OCI-LY1 (cell line): ENCODE measurements at regions not wholly inside any gene's neighbourhood (a gene's known extent, or its start where the extent isn't known, plus 50 kb on each side); places are given as distances from the start of the nearest gene placed in this dataset.

Experiments
- H2AFZ ChIP-seq: fragments of 200-600 bp; sonication (generic), shearing (Covaris generic); 2 replicates; pipeline ENCODE4 v1.6.0; 2014; ENCODE audit warnings: antibody characterized with exemption, mild to moderate bottlenecking, low read length
- H3F3A ChIP-seq: fragments of 200-600 bp; sonication (generic), shearing (Covaris generic); 2 replicates; pipeline ENCODE4 v1.6.0; 2014; ENCODE audit warnings: mild to moderate bottlenecking, antibody characterized with exemption, low read length, moderate library complexity; ENCODE audit not compliant: insufficient read depth
- H3K27ac ChIP-seq: fragments of 200-600 bp; sonication (generic); 2 replicates; pipeline ENCODE4 v1.5.1; 2014; ENCODE audit warnings: low read length, mixed run types, mild to moderate bottlenecking, low read depth; ENCODE audit not compliant: poor library complexity, severe bottlenecking
- H3K27me3 ChIP-seq: fragments of 200-600 bp; sonication (generic); 2 replicates; pipeline ENCODE4 v1.6.0; 2014; ENCODE audit warnings: antibody characterized with exemption, mild to moderate bottlenecking, low read length, moderate library complexity; ENCODE audit not compliant: insufficient read depth
- H3K36me3 ChIP-seq: fragments of 200-600 bp; sonication (generic); 2 replicates; pipeline ENCODE4 v1.6.1; 2014; ENCODE audit warnings: mild to moderate bottlenecking, antibody characterized with exemption, low read length, moderate library complexity, mixed read lengths; ENCODE audit not compliant: insufficient read depth
- H3K4me1 ChIP-seq: fragments of 200-600 bp; sonication (generic); 2 replicates; pipeline ENCODE4 v1.5.1; 2014; ENCODE audit warnings: mild to moderate bottlenecking, low read length, moderate library complexity; ENCODE audit not compliant: insufficient read depth, severe bottlenecking
- H3K4me2 ChIP-seq: fragments of 200-600 bp; sonication (generic), shearing (Covaris generic); 2 replicates; pipeline ENCODE4 v1.6.1; 2014; ENCODE audit warnings: low read length
- H3K4me3 ChIP-seq: fragments of 200-600 bp; sonication (generic); 2 replicates; pipeline ENCODE4 v1.5.1; 2014; ENCODE audit warnings: low read length, low read depth, mild to moderate bottlenecking, mixed read lengths; ENCODE audit not compliant: poor library complexity, severe bottlenecking
- H3K79me2 ChIP-seq: fragments of 200-600 bp; shearing (Covaris generic); 2 replicates; pipeline ENCODE4 v1.6.1; 2016; ENCODE audit warnings: mixed run types, low read length, mixed read lengths; ENCODE audit not compliant: insufficient read depth
- H3K9ac ChIP-seq: fragments of 200-600 bp; sonication (generic), shearing (Covaris generic); 2 replicates; pipeline ENCODE4 v1.6.1; 2014; ENCODE audit warnings: mild to moderate bottlenecking, low read length, mixed read lengths
- H3K9me2 ChIP-seq: fragments of 200-600 bp; sonication (generic), shearing (Covaris generic); 2 replicates; pipeline ENCODE4 v1.6.1; 2014; ENCODE audit warnings: low read depth, mild to moderate bottlenecking, low read length, mixed read lengths
- H3K9me3 ChIP-seq: fragments of 200-600 bp; shearing (Covaris generic); 2 replicates; pipeline ENCODE4 v1.6.1; 2014; ENCODE audit warnings: low read length, mixed read lengths
- H4K20me1 ChIP-seq: fragments of 200-600 bp; sonication (generic), shearing (Covaris generic); 2 replicates; pipeline ENCODE4 v1.6.0; 2016; ENCODE audit warnings: mild to moderate bottlenecking, low read length; ENCODE audit not compliant: insufficient read depth
- EZH2 ChIP-seq: fragments of 200-600 bp; sonication (generic), shearing (Covaris generic); IDR thresholded peaks from 2 replicates; pipeline ENCODE4 v1.8.0; 2017; ENCODE audit warnings: borderline replicate concordance, mixed run types, mild to moderate bottlenecking, antibody characterized with exemption, low read length, moderate library complexity, mixed read lengths
- TF ChIP-seq, protein P1 (sequence below): fragments of 200-600 bp; sonication (generic), shearing (Covaris generic); IDR thresholded peaks from 2 replicates; pipeline ENCODE4 v1.5.1; 2017; ENCODE audit warnings: mild to moderate bottlenecking, antibody characterized with exemption, low read length, moderate library complexity, mixed read lengths

DNA sequence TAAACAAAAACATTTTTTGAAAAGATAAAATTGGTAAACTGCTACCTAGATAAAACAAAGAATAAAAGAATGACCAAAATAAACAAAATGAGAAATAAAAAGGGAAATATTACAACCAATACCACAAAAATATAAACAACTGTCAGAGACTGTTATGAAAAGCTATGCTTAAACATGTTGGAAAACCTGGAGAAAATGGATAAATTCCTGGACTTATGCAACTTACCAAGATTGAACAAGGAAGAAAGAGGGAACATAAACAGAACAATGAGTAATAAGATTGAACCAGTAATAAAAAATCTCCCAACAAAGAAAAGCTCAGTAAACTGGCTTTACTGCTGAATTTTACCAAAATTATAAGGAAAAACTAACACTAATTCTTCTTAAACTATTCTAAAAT, 518.7 kb downstream of the GRXCR1 start:
- no peak for TF ChIP-seq EZH2
- TF ChIP-seq, protein P1, sequence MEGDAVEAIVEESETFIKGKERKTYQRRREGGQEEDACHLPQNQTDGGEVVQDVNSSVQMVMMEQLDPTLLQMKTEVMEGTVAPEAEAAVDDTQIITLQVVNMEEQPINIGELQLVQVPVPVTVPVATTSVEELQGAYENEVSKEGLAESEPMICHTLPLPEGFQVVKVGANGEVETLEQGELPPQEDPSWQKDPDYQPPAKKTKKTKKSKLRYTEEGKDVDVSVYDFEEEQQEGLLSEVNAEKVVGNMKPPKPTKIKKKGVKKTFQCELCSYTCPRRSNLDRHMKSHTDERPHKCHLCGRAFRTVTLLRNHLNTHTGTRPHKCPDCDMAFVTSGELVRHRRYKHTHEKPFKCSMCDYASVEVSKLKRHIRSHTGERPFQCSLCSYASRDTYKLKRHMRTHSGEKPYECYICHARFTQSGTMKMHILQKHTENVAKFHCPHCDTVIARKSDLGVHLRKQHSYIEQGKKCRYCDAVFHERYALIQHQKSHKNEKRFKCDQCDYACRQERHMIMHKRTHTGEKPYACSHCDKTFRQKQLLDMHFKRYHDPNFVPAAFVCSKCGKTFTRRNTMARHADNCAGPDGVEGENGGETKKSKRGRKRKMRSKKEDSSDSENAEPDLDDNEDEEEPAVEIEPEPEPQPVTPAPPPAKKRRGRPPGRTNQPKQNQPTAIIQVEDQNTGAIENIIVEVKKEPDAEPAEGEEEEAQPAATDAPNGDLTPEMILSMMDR = no peak
- Histone ChIP-seq H3K27ac (no peak overlapping the region), H3K9ac (no peak overlapping the region), H3K9me3 (no peaks in the 10 kb centered on the region; the same call in 1 of the 2 replicates), H3K4me1 (no peaks in the 10 kb centered on the region), H3K27me3 (no peaks in the 10 kb centered on the region), H3K9me2 (no peaks in the 10 kb centered on the region), H3K4me3 (no peak overlapping the region), H3F3A (no peaks in the 10 kb centered on the region), H3K36me3 (no peaks in the 10 kb centered on the region), H2AFZ (no peak overlapping the region), H4K20me1 (no peaks in the 10 kb centered on the region), H3K79me2 (no peaks in the 10 kb centered on the region), H3K4me2 (no peak overlapping the region)

DNA sequence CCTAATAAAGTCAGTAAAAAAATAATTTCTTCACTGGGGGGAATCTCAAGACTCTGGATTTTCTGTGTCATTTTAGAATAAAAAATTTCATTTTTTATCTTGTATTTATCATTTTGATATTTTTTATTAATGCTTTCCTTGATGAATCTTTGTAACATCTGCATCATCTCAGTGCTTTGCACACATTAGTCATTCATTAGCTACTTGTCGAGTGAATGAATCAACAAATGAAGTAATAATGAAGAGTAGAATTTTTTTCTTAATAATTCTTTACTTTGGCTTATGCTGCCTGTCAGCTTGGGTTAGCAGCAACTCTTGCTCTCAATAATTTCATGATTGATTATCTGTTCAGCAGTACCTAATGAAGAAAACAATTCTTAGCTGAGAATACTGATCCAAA, 530.8 kb downstream of the GRXCR1 start:
- no peaks in the 10 kb centered on the region for H3F3A ChIP-seq
- no peak overlapping the region for H2AFZ ChIP-seq
- H3K9me3 ChIP-seq = no peaks in the 10 kb centered on the region
- H3K79me2 ChIP-seq = no peaks in the 10 kb centered on the region
- no peaks in the 10 kb centered on the region for H3K4me1 ChIP-seq
- no peaks in the 10 kb centered on the region for H4K20me1 ChIP-seq
- TF ChIP-seq, protein P1 = no peak
- no peak for TF ChIP-seq EZH2
- H3K9ac ChIP-seq = no peak overlapping the region
- H3K4me2 ChIP-seq = no peak overlapping the region
- no peaks in the 10 kb centered on the region for H3K9me2 ChIP-seq
- no peaks in the 10 kb centered on the region for H3K27me3 ChIP-seq
- H3K4me3 ChIP-seq = no peak overlapping the region
- no peaks in the 10 kb centered on the region for H3K36me3 ChIP-seq
- H3K27ac ChIP-seq = no peak overlapping the region

DNA sequence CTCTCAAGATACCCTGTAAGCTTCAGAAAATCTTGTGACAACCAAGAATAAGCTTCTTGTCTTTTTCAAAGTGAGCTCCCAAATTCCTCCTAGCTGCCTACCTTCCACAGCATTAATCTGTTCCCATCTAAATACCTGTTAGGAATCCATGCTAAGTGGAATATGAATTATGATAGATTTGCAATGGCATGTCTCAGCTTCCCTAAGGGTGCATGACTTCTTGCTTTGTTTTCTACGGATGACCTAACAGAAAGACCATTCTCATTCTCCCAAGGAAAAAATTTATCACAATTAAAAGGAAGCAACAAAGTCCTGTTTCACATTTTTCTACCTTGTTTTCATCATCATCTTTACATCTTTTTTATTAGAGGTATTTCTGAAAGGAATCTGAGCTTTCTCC, 532.7 kb downstream of the GRXCR1 start:
- Histone ChIP-seq H3K9ac (no peak overlapping the region), H3K4me3 (no peak overlapping the region), H2AFZ (no peak overlapping the region), H4K20me1 (no peaks in the 10 kb centered on the region), H3F3A (no peaks in the 10 kb centered on the region), H3K36me3 (no peaks in the 10 kb centered on the region), H3K27ac (no peak overlapping the region), H3K4me2 (no peak overlapping the region), H3K4me1 (no peaks in the 10 kb centered on the region), H3K9me3 (no peaks in the 10 kb centered on the region), H3K79me2 (no peaks in the 10 kb centered on the region), H3K9me2 (no peaks in the 10 kb centered on the region), H3K27me3 (no peaks in the 10 kb centered on the region)
- TF ChIP-seq, protein P1 = no peak
- no peak for TF ChIP-seq EZH2
